ENCODE measurements at regions not wholly inside any gene's neighbourhood (a gene's known extent, or its start where the extent isn't known, plus 50 kb on each side); places are given as distances from the start of the nearest gene placed in this dataset.

- TF ChIP-seq CTCF (IDR thresholded peaks at IDR 0.05; ENCODE audit: low read depth, low read length, missing input control), result no peak
- no peak for TF ChIP-seq TAF1 (conservative IDR thresholded peaks at IDR 0.05)
- TF ChIP-seq ZBTB33 (IDR thresholded peaks at IDR 0.05), result no peak
- no peak for TF ChIP-seq JUND (IDR thresholded peaks at IDR 0.05)
- no peak for TF ChIP-seq EGR1 (IDR thresholded peaks at IDR 0.05; ENCODE audit: low read depth in 2 of 2)
- no peak for TF ChIP-seq MAX (IDR thresholded peaks at IDR 0.05)
- no peak for TF ChIP-seq REST (IDR thresholded peaks at IDR 0.05)
- no peak for TF ChIP-seq YY1 (IDR thresholded peaks at IDR 0.05)
- TF ChIP-seq FOXA1 (IDR thresholded peaks at IDR 0.05), result no peak
- TF ChIP-seq RAD21 (IDR thresholded peaks at IDR 0.05), result no peak
- TF ChIP-seq HNF4A (conservative IDR thresholded peaks at IDR 0.05), result no peak
Observed at GRCh38 chr5:104444656-104445055, 882.1 kb upstream of the NUDT12 start.

Data from liver (tissue), 3 donors.